C4-2B (cell line): ENCODE measurements at regions not wholly inside any gene's neighbourhood (a gene's known extent, or its start where the extent isn't known, plus 50 kb on each side); places are given as distances from the start of the nearest gene placed in this dataset.
"Not testable (repeated sequence)": the region's sequence is repeated elsewhere in the genome, so short reads cannot be mapped to it uniquely, and the experiment has no call there.

Experiments
- H3K27ac ChIP-seq: fragments of 450-650 bp; 2 replicates; pipeline ENCODE4 v1.5.1; 2017
- ZFX ChIP-seq: fragments of 450-650 bp; IDR thresholded peaks from 2 replicates; pipeline ENCODE4 v1.6.1; 2017
- TF ChIP-seq, protein P1 (sequence below): fragments of 450-650 bp; conservative IDR thresholded peaks from 2 replicates; pipeline ENCODE4 v1.5.1; 2017; ENCODE audit warnings: mild to moderate bottlenecking

DNA sequence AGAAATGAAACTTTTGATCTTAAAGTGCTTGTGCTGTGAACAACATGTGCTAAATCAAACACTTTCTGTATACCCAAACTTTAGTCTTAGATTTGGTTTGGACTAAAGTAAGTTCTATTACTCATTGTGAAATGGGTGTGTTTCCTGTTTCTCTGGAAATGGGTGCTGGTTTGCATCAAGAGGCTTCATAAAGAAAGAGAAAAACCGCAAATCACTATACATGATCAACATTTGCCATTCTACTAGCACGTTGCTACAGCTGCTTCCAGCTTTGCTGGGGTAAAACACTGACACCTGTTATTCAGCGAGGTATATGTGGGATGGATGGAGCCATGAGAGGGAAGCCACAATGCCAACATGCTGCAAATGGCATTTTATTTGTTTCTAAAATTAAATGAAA lies 547.0 kb upstream of the ACVR2A start:
- no peak overlapping the region for H3K27ac ChIP-seq
- TF ChIP-seq ZFX = no peak
- TF ChIP-seq, protein P1, sequence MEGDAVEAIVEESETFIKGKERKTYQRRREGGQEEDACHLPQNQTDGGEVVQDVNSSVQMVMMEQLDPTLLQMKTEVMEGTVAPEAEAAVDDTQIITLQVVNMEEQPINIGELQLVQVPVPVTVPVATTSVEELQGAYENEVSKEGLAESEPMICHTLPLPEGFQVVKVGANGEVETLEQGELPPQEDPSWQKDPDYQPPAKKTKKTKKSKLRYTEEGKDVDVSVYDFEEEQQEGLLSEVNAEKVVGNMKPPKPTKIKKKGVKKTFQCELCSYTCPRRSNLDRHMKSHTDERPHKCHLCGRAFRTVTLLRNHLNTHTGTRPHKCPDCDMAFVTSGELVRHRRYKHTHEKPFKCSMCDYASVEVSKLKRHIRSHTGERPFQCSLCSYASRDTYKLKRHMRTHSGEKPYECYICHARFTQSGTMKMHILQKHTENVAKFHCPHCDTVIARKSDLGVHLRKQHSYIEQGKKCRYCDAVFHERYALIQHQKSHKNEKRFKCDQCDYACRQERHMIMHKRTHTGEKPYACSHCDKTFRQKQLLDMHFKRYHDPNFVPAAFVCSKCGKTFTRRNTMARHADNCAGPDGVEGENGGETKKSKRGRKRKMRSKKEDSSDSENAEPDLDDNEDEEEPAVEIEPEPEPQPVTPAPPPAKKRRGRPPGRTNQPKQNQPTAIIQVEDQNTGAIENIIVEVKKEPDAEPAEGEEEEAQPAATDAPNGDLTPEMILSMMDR = no peak

DNA sequence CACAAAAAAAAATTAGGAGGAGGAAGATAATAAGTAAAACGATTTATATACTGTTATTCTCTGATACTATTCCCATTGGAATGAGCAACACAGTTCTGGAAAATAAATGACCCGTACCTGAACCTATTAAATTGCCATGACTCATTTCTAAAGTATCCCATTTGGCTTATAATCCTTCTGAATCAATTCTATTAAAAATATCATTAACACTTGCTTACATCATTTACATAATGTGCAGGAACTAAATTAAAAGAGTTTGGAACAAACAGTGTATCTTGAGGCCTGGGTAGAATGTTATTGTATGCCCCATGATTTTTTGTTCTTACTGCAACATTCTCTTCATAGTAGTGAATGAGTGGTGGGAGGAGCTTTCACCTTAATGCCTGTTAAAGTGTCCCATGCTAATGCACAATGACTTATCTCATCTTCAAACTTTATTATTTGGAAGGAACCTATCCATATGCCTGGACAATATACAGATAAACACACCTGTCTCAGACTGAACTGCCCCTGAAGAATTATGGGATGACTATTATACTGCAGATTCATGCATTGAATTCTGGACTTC lies 549.9 kb upstream of the ACVR2A start:
- TF ChIP-seq ZFX = no peak
- TF ChIP-seq, protein P1 = no peak
- H3K27ac ChIP-seq = no peak overlapping the region

GRCh38 chr2:147293991-147294824 lies 550.6 kb upstream of the ACVR2A start:
- TF ChIP-seq, protein P1 = no peak
- TF ChIP-seq ZFX = no peak
- H3K27ac ChIP-seq = no peak overlapping the region

GRCh38 chr2:147288131-147288530 lies 556.7 kb upstream of the ACVR2A start:
- H3K27ac ChIP-seq = no peak overlapping the region
- TF ChIP-seq ZFX = no peak
- TF ChIP-seq, protein P1 = no peak

DNA sequence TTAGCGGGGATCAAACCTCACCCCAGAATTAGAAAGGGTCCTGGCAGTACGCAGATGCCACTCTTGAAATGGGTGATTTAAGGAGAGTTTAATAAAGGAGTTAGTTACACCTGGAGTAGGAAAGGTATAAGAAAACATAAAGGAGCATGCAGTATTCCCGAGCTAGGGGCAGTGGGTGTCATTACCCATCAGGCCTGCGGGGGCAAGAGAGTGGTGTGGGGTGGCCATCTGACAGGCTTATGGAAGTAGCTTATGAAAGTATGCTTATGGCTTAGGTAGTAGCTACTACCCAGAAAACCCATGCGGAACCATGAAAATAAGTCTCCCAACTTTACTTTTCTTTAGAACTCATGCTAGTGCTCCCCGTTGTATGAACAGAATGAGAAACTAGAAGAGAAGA lies 568.9 kb upstream of the ACVR2A start:
- no peak overlapping the region for H3K27ac ChIP-seq
- TF ChIP-seq, protein P1 = peak; percentile 31; the same call in 1 of the 2 replicates
- no peak for TF ChIP-seq ZFX

DNA sequence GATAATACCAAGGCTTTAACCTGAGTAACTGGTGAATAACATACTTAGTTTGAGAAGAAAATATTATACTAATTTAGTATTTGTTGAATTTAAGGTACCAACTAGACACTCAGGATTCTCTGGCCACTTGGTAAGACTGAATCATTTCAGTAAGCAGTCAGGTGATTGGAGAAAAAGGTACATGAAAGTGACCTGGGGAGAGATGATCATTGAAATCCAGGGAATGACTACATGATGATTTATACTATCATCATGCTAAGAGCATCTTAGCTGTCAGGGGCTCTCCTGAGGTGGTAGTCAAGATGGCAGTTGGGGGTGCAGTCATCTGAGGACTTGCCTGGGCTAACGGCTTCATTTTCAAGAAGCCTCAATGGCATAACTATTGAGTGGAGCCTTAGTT lies 571.2 kb upstream of the ACVR2A start:
- TF ChIP-seq ZFX = no peak
- TF ChIP-seq, protein P1 = no peak
- H3K27ac ChIP-seq = no peak overlapping the region

- TF ChIP-seq, protein P1 = no peak
- no peak for TF ChIP-seq ZFX
- no peak overlapping the region for H3K27ac ChIP-seq
These were observed 571.7 kb upstream of the ACVR2A start for GRCh38 chr2:147273106-147273505.

DNA sequence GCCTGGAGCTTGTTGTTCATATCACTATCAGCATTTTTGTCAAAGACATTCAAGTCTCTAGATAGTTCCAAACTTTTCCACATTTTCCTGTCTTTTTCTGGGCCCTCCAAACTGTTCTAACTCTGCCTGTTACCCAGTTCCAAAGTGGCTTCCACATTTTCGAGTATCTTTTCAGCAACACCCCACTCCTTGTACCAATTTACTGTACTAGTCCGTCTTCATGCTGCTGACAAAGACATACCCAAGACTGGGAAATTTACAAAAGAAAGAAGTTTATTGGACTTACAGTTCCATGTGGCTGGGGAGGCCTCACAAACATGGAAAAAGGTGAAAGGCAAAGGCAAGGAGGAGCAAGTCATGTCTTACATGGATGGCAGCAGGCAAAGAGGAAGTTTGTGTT lies 575.2 kb upstream of the ACVR2A start:
- H3K27ac ChIP-seq = not testable (repeated sequence)
